PFSK-1 (cell line): ENCODE measurements at regions not wholly inside any gene's neighbourhood (a gene's known extent, or its start where the extent isn't known, plus 50 kb on each side); places are given as distances from the start of the nearest gene placed in this dataset.

Source experiments
- FOXP2 ChIP-seq: optimal IDR thresholded peaks from 2 replicates; pipeline ENCODE3; 2011; ENCODE audit warnings: borderline replicate concordance, control low read depth, inconsistent platforms; ENCODE audit not compliant: insufficient read depth; ENCODE audit errors: extremely low read length, extremely low read depth
- POLR2AphosphoS5 ChIP-seq: IDR thresholded peaks from 2 replicates; pipeline ENCODE4 v1.6.1; 2012; ENCODE audit warnings: low read depth, mild to moderate bottlenecking, control low read depth, low read length, moderate library complexity
- SIN3A ChIP-seq: IDR thresholded peaks from 2 replicates; pipeline ENCODE4 v1.6.1; 2012; ENCODE audit warnings: mild to moderate bottlenecking, low read length, moderate library complexity, borderline replicate concordance; ENCODE audit not compliant: insufficient read depth
- TAF1 ChIP-seq: IDR thresholded peaks from 2 replicates; pipeline ENCODE4 v1.6.1; 2012; ENCODE audit warnings: low read length, control low read depth, borderline replicate concordance; ENCODE audit not compliant: insufficient read depth
- TF ChIP-seq, protein P1 (sequence below), 2 experiments: IDR thresholded peaks; 2 replicates each; pipeline versions ENCODE4 v1.6.1 to v1.8.0; 2011 to 2012; ENCODE audit warnings: low read depth in 2 of 2, low read length in 2 of 2, control low read depth in 1 of 2, inconsistent platforms in 1 of 2, mild to moderate bottlenecking in 1 of 2, moderate library complexity in 1 of 2; ENCODE audit not compliant: insufficient read depth in 1 of 2

DNA sequence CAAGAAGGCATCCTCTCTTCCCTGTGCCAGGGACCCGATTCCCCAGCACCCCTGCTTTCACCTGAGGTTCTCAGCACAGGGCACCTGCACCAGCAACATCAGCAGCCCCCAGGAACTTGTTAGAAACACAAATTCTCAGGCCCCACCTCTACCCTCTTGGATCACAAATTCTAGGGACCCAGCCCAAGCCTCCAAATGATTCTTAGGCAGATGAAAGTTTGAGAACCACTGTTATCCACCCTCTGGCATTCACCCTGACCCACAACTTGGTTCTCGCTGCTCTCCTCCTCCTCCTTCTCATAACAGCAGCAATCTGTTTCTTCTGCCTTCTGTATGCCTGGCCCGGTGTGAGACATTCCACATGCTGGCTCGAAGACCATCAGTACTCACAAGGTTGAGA is 60.3 kb upstream of the HIVEP3 start:
- TF ChIP-seq, protein P1, sequence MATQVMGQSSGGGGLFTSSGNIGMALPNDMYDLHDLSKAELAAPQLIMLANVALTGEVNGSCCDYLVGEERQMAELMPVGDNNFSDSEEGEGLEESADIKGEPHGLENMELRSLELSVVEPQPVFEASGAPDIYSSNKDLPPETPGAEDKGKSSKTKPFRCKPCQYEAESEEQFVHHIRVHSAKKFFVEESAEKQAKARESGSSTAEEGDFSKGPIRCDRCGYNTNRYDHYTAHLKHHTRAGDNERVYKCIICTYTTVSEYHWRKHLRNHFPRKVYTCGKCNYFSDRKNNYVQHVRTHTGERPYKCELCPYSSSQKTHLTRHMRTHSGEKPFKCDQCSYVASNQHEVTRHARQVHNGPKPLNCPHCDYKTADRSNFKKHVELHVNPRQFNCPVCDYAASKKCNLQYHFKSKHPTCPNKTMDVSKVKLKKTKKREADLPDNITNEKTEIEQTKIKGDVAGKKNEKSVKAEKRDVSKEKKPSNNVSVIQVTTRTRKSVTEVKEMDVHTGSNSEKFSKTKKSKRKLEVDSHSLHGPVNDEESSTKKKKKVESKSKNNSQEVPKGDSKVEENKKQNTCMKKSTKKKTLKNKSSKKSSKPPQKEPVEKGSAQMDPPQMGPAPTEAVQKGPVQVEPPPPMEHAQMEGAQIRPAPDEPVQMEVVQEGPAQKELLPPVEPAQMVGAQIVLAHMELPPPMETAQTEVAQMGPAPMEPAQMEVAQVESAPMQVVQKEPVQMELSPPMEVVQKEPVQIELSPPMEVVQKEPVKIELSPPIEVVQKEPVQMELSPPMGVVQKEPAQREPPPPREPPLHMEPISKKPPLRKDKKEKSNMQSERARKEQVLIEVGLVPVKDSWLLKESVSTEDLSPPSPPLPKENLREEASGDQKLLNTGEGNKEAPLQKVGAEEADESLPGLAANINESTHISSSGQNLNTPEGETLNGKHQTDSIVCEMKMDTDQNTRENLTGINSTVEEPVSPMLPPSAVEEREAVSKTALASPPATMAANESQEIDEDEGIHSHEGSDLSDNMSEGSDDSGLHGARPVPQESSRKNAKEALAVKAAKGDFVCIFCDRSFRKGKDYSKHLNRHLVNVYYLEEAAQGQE (IDR thresholded peaks at IDR 0.05; ENCODE audit: insufficient read depth in 1 of 2, low read depth in 2 of 2, low read length in 2 of 2) = no peak
- no peak for TF ChIP-seq POLR2AphosphoS5
- TF ChIP-seq SIN3A = no peak
- no peak for TF ChIP-seq TAF1
- TF ChIP-seq FOXP2 = no peak
